Inferior parietal cortex (tissue), 1 donor: ENCODE measurements at regions not wholly inside any gene's neighbourhood (a gene's known extent, or its start where the extent isn't known, plus 50 kb on each side); places are given as distances from the start of the nearest gene placed in this dataset.

Experiments
- DNase-seq: peaks from one replicate; pipeline ENCODE4 v3.0.0-alpha.2; 2016; ENCODE audit errors: extremely low spot score

DNA sequence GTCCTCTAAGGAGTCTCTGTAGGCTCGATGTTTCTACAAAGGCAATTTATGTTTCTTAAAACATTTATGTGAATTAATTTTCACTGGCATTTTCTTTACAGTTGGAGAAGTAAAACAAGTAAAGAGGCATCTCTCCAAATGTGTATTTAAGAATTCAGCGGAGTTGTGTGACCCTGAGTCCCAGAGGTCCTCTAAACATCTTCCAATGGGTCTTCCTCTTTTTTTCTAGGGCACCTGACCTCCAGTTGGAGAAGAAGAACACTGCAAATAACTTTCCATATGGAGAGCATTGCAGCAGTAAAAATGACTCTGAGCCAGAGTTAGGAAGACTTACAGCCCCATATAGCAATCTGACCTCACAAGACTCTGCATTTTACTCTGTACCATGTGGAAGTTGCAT is 480.5 kb upstream of the RAG2 start:
- DNase-seq: no peak

DNA sequence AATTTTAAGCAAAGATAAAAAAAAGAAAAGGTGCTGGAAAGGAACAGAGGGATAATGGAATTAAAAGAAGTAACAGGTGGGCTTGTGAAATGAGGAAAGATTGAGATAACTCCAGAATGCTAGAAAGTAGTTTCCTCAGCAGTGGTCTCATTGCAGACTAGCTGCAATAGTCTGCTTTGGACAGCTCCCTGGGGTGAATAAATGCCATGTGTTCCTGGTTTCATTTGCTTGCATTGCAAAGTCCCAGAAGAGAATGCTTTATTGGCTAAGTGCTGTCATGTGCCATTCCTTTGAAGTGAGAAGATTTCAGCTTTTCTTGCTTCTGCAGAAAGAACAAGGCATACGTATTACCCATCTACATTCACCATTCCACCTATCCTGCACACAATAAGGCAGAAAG is 478.8 kb upstream of the RAG2 start:
- DNase-seq: no peak

DNA sequence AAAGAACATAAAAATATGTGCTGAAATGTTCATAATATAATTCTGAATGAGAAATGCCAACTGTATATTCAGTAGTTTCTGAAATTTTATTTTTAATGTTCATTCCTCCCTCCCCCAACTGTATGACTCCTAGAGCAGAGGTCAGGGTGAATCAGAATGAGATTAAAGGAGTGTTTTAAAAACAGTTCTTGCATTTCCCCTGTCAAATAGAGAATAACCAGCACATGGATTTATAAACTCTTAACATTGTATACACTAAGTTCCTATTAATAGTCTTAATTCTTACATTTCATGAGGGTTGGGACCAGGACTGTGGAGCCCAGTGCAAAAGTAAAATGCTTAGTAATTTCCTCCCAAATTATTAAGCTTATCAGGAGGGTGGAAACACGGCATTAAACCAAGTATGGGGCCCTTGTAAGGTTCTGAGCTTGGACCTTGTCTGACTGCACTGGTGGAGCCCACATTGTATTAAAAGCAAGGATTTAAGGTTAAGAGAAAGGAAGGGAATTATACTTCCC is 474.6 kb upstream of the RAG2 start:
- DNase-seq: no peak

DNA sequence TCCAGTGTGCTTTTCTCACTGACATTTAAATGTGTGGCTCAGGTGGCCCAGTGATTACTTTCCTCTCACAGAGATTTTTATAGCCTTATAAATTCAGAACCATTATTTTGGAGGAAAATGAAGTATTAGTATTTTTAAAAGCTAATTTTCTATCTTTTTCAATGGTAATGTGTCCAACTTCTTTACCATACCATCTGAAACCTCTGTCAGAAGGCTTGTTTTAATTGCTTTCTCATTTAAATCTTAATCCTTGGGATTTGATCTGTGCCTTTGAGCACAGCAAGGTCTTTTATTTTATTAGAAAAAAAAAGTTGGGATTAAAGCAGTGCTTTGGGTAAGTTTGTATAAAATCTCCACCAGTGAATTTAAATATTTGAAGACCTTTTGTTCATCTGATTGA is 452.3 kb upstream of the RAG2 start:
- no peak for DNase-seq

DNA sequence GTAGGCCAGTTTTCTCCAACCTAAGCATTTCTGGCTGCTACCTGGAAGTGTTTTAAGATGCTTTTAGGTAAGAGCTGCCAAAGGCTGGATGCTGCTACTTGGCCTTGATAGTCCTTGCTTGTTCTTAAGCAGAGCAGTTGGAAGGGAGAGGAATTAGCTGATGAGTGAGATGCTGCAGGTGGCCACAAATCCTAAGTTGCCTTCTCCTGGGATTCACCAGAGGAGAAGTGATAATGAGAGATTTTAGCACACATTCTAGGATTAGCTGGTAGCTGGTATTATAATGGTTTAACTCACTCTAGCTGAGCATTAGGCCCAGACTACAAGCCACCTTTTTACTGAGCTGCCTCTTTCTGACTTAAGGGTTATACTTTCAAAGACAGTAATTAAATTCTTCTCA is 442.9 kb upstream of the RAG2 start:
- no peak for DNase-seq

DNA sequence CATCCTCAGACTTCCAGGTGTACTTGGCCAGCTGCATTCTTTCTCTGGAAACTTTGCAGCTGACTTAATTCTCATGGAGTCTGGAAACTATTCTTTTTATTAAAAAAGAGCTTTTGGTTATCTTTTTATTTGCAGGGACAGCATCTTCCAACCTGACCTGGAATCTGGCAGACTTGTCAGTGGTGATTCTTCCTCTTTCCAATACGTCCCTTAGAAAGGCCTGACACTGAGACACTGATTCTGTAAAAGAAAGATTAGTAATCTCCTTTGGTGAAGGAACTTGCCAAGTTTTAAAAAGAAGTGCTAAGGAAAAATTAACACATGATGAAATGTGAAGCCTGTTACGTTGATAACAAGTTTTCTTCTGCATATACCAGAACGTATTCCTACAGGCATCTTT is 440.9 kb upstream of the RAG2 start:
- DNase-seq: no peak

DNA sequence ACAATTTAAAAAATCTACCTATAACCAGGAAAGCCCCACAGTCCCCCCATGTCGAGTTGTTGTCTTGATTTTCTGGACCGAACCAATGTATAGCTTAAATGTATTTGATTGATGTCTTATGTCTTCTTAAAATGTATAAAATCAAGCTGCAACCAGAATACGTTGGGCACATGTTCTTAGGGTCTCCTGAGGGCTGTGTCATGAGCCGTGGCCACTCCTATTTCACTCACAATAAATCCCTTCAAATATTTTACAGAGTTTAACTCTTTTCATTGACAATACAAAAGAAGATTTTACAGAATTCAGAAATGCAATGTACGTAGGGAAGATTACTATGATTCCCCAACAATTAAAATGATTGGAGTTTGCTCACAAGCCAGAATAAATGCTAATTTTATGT is 428.7 kb upstream of the RAG2 start:
- DNase-seq: no peak

DNA sequence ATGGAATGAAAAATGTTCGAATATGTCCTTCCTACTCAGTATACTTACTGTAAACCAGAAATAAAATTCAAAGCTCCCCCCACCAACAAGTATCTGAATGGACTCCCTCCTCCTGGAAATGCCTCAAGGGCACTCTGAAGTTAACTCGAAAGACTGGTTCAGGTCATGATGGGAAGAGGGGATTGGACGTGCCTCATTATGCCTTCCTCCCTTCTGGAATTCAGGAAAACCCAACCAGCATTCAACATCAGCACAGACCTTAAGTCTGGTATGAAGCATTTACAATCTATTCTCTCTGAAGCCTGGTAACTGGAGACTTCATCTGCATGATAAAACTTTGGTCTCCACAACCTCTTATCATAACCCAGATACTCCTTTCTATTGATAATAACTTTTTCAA is 428.3 kb upstream of the RAG2 start:
- DNase-seq: no peak

DNA sequence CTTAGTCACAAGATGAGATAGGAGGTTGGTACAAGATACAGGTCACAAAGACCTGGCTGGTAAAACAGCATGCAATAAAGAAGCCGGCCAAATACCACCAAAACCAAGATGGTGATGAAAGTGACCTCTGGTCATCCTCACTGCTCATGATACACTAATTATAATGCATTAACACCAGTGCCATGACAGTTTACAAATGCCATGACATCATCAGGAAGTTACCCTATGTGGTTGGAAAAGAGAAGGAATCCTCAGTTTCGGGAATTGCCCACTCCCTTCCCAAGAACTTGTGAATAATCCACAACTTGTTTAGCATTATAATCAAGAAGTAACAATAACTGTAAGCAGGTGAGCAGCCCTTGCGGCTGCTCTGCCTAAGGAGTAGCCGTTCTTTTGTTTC is 408.5 kb upstream of the RAG2 start:
- no peak for DNase-seq

DNA sequence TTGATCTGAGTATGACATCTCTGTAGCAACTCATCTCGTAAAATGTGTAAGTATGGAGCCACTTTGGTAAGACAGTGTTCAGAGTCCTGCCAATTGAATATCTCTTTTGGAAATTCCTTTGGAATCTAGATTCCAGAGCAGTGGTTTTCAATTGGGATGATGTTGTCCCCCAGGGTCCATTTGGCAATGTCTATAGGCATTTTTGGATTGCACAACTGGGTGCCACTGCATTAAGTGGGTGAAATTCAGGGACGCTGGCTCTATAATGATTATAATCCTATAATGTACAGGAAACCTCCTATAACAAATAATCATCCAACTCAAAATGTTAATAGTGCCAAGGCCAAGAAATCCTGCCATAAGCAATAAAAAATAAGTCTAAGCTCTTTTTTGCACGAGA is 404.8 kb upstream of the RAG2 start:
- DNase-seq: no peak

DNA sequence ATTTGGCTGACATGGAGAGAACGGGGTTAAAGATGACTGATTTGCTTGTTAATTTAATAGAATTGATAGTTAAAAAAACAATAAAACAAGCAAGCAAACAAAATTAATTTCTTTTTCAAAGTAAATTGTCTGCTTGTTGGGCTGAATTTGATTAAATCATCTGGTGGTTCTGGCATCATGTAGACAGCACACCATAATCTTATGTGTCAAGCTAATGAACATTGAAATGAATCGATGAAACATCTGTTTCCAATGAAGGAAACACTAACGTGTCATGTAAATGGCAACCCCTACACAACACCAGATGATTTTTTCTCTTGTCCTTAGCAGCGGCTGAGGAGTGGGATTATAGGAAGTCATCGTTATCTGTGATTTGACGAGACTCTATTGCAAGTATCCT is 399.6 kb upstream of the RAG2 start:
- DNase-seq: no peak

DNA sequence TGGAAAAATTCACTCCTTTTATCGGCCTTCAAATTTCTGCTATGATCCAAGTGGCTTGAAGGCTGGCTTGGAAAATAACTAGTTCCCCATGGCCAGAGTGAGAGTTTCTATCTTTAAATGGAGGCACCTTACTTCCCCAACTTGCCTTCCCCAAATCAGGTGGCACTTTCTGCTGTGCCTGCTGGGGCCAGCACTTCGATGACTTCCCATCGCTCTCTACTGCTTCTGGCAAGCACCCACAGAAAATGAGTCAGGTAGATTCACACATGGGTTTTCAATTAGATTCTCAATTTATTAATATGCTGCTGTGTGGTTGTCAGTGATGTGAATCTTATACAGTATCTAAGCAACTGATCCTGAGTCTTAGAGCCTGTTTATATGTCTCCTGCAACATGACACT is 398.8 kb upstream of the RAG2 start:
- DNase-seq: no peak

DNA sequence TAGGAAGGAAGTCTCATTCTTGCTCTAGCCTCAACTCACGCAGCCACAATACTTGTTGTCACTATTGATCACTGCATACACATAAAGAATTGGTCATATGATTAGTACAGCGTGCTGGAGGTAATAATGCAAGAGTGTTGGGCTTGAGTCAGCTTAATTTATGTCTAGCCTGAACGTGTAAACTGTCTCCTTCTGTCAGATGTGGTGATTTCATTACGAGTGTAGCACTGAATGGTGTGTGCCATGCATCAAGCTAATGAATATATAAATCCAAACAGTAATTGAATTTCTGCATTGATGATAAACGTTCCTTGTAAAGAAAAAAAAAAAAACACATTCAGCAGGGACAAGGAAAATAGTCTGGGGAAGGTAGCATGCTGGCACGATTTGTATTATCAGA is 396.2 kb upstream of the RAG2 start:
- no peak for DNase-seq

DNA sequence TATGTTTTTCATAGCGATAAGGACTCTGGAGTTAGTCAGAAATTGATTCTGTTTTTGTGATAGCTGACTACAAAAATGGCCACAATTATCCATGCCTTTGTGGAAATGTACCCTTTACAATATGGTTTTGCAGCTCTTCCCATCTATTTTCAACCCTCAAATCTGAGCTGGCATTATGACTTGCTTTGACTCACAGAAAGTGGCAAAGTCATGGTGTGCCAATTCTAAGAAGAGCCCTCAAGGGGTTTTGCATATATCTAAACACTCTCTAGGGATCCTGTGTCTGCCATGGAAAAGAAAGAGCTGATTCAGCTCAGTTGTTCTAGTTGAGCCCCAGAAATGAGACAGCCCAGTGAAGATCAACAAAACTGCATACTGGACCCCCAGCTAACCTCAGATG is 390.5 kb upstream of the RAG2 start:
- no peak for DNase-seq

DNA sequence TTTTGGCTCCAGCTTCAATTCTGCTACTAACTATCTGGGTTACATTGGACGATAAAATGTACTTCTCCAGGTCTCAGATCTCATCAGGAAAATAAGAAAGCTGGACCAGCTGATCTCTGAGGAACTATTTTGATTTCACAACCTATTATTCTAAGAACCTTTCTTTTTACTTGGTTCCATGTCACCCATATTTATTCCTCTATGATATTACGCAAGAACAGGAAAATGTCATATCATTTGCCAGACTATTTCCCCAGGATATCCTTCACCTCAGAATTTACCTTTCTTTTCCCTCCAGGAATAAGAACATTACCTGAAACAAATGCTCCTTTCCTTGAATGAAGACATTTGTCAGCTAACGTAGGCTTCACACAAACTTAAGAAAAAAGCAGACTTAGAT is 387.5 kb upstream of the RAG2 start:
- DNase-seq: no peak

DNA sequence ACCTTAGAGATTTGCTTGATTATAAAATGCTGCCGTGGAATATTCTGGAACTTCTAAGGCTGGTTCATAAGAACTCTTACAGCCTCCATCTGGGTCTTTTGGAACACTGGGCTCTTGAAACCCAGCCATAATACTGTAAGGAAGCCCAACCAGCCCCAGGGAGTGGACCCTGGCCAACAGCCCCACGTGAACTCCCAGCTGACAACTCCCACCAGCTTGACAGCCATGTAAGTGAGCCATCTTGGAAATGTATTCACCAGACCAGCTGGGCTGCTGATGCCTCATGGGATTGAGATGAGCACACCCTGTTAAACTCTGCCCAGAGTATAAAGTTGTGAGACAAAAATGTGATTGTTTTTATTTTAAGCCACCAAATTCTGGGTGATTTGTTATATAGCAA is 378.7 kb upstream of the RAG2 start:
- no peak for DNase-seq

DNA sequence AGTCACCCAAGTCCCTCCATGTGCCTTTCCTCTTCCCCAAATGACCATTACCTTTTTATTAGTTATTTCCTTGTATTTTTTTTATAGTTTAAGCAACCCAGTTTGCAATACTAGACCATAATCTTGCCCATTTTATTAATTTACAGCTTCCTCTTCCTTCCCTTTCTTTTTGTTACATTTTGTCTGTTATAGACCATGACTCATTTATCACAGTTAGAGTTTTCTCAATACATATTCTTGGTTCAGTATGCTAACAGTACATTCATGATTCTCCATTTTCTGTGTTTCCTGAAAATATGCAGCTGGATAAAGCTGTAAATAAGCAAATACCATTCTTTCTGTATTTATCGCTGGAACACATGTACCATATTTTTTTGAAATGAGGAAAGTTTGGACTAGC is 376.7 kb upstream of the RAG2 start:
- no peak for DNase-seq

DNA sequence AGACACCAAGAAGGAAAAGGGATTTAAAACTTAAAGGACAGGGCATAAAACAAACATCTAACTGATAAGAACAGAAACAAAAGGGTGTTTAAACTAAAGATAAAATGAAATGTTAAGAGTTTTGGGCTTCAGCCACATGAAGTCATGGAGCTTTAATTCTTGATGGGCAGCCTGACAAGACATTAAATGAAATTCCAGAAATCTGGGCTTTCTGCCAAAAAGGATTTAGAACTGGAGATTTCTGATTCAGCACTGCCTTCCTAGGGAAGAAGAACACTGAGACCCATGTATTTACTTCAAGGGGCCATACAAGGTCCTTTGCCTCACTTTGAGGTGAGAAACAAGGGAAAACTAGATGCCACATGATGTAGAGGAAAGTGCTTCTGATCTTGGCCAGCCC is 355.9 kb upstream of the RAG2 start:
- DNase-seq: no peak

DNA sequence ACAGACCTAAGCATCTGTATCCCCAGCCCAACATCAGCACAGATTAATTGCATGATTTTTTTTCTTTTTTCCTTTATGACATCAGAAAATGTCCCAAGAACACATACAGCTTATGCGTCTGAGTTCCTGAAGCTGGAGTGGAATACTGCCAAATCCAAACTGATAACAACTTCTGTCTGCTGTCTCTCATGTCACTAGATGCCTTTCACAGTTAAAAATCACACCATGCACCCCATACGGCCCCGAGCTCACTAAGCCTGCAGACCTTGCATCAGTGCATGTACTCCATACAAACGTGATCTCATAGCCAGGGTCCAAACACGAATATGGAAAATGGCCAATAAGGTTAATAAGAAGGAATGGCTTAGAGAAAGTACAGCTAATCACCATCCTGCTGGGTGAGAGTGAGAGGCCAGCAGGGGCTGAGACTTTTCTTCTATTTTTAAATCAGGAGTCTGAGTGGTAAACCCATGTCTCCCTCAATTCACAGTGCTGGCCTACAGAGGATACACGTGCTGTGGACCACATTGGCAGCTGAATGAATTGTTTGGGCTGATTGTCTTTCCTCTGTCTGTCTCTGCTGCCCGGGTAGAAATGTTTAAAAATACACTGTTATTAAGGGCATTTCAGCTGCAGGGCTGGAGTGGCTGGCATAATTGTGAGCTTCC is 350.6 kb upstream of the RAG2 start:
- DNase-seq: no peak

DNA sequence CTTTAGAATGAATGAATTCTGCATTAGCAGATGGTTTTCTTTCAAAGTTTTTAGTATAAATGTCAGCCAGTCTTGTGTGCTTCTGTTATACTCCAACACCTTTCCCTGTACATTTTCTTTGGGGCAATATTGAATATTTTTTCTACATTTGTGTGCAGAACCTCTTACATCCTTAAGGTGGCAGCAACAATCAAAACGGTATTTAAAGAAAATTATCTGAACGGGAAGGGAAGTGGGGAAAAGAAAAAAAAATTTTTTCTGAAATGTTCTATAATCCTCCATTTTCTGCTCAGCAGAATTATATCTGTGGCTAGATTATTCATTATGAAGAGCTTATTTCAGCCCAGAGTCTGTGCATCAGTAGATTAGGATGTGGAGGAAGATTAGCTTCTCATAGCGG is 347.3 kb upstream of the RAG2 start:
- DNase-seq: no peak

DNA sequence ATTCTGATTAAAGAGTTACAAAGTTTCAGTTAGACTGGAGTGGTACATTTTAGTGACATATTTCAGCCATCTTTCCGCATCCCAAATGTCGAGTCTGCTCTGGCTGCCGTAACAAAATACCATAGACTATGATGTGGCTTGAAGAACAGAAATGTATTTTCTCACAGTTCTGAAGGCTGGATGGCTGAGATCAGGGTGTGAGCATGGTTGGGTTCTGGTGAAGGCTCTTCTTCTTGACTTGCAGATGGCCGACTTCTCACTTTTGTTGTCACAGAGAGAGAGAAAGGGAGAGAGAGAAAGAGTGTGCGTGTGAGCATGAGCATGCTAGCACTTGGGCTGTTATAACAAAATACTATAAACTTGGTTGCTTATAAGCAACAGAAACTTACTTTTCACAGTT is 335.4 kb upstream of the RAG2 start:
- DNase-seq: no peak

DNA sequence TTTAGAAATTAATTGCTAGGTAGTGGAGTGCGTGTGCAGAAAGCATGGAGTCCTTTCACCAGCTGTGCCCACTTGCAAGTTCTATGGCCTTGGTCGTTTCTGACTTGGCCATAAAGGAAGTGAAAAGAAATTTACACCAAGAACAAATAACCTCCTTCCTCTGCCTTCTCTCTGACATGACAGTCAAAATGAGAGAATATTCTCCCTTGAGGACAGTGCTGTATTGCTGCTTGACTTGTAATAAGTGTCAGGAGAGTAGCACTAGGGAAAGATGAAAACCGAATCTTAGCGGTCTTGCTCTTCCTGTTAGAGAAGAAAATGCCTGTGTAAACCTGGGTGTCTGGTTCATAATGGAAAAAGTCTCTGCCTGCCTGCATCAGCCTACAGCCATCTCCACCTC is 333.1 kb upstream of the RAG2 start:
- DNase-seq: no peak

DNA sequence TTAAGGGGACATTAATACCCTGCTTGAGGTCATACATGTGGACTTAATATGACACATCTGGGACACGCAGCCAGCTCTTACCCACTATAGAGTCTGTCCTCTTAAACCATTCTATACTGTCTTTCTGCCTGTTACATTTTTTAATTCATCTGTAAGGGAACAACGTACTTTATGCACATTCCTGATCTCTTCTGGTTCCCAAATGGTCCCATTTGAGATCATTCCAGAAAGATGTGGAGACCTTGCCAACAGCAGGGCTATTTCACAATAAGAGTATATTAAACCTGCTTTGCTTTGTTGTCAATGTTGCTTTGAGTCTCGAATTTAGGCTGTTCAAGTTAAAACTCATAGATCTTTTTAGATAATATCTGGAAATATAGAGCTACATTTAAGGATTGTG is 332.2 kb upstream of the RAG2 start:
- no peak for DNase-seq

DNA sequence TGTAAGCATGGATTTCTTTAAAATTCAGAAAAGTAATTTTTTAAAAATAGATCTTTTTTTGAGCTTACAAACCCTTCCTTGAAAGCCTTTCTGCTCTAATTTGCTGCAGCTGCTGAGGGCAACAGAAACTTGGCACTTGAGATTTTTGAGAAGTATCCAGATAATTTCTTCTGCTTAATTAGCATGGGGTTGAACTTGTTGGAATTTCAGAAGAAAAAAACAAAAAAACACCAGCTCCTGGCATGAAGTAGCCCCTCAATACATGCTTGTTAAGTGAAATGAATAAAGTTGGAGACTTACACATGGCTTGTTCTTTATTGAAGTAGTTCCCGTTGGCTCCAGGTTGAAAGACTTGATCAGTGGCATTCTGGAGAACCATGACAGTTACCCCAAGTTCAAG is 331.4 kb upstream of the RAG2 start:
- DNase-seq: peak; percentile 25
